Neural cell (in vitro differentiated cells): ENCODE measurements at regions not wholly inside any gene's neighbourhood (a gene's known extent, or its start where the extent isn't known, plus 50 kb on each side); places are given as distances from the start of the nearest gene placed in this dataset.

ENCODE experiments used
- H2AFZ ChIP-seq: fragments of 200-600, 300-800 bp; sonication (generic), shearing (Covaris generic); 2 replicates; pipeline ENCODE4 v1.6.0; 2014; ENCODE audit warnings: low read depth, mild to moderate bottlenecking, antibody characterized with exemption, low read length, moderate library complexity
- H3F3A ChIP-seq: fragments of 200-600 bp; shearing (Covaris generic); 2 replicates; pipeline ENCODE4 v1.6.1; 2016; ENCODE audit warnings: mild to moderate bottlenecking, moderate library complexity, mixed read lengths, antibody characterized with exemption, low read length; ENCODE audit not compliant: insufficient read depth, poor library complexity, severe bottlenecking
- H3K27ac ChIP-seq: fragments of 200-600, 300-800 bp; sonication (generic), shearing (Covaris generic); 2 replicates; pipeline ENCODE4 v1.5.1; 2014; ENCODE audit warnings: mild to moderate bottlenecking, low read length, moderate library complexity
- H3K27me3 ChIP-seq: fragments of 300-800, 200-600 bp; sonication (generic), shearing (Covaris generic); 2 replicates; pipeline ENCODE4 v1.6.0; 2014; ENCODE audit warnings: mild to moderate bottlenecking, low read depth, low read length, moderate library complexity; ENCODE audit not compliant: insufficient read depth
- H3K36me3 ChIP-seq: fragments of 300-800, 200-600 bp; sonication (generic), shearing (Covaris generic); 2 replicates; pipeline ENCODE4 v1.5.1; 2014; ENCODE audit warnings: mild to moderate bottlenecking, antibody characterized with exemption, low read length, moderate library complexity; ENCODE audit not compliant: insufficient read depth
- H3K4me2 ChIP-seq: fragments of 300-800, 200-600 bp; sonication (generic), shearing (Covaris generic); 2 replicates; pipeline ENCODE4 v1.6.0; 2014; ENCODE audit warnings: mild to moderate bottlenecking, low read length
- H3K4me3 ChIP-seq: fragments of 300-800, 200-600 bp; sonication (generic), shearing (Covaris generic); 2 replicates; pipeline ENCODE4 v1.5.1; 2014; ENCODE audit warnings: mild to moderate bottlenecking, low read length, moderate library complexity
- H3K79me2 ChIP-seq: fragments of 200-600 bp; shearing (Covaris generic); replicated peaks from 2 replicates; pipeline ENCODE4 v1.6.0; 2014; ENCODE audit warnings: mild to moderate bottlenecking, low read length, moderate library complexity; ENCODE audit not compliant: insufficient read depth
- H3K9ac ChIP-seq: fragments of 300-800, 200-600 bp; sonication (generic), shearing (Covaris generic); 2 replicates; pipeline ENCODE4 v1.6.1; 2016; ENCODE audit warnings: mild to moderate bottlenecking, low read length, mixed read lengths
- H3K9me2 ChIP-seq: fragments of 200-600 bp; shearing (Covaris generic); 2 replicates; pipeline ENCODE4 v1.6.1; 2016; ENCODE audit warnings: mild to moderate bottlenecking, low read length, mixed read lengths; ENCODE audit not compliant: insufficient read depth
- H3K9me3 ChIP-seq: fragments of 200-600, 300-800 bp; sonication (generic), shearing (Covaris generic); 2 replicates; pipeline ENCODE4 v1.6.1; 2016; ENCODE audit warnings: mild to moderate bottlenecking, mixed run types, low read length, moderate library complexity, mixed read lengths
- H4K20me1 ChIP-seq: fragments of 200-600 bp; shearing (Covaris generic); 2 replicates; pipeline ENCODE4 v1.6.1; 2016; ENCODE audit warnings: mild to moderate bottlenecking, mixed run types; ENCODE audit not compliant: insufficient read depth
- EP300 ChIP-seq: fragments of 450-650 bp; conservative IDR thresholded peaks from 2 replicates; pipeline ENCODE4 v1.6.1; 2014; ENCODE audit warnings: antibody characterized with exemption, mild to moderate bottlenecking, moderate library complexity; ENCODE audit not compliant: poor library complexity, severe bottlenecking
- EZH2 ChIP-seq: fragments of 200-600, 300-800 bp; shearing (Covaris generic), sonication (generic); IDR thresholded peaks from 2 replicates; pipeline ENCODE4 v1.6.1; 2014; ENCODE audit warnings: antibody characterized with exemption, low read length, borderline replicate concordance, mild to moderate bottlenecking; ENCODE audit not compliant: insufficient read depth, poor library complexity, severe bottlenecking
- MXI1 ChIP-seq: fragments of 450-650 bp; conservative IDR thresholded peaks from 2 replicates; pipeline ENCODE4 v1.6.1; 2014; ENCODE audit warnings: antibody characterized with exemption, mild to moderate bottlenecking; ENCODE audit not compliant: poor library complexity, severe bottlenecking
- POLR2AphosphoS5 ChIP-seq: IDR thresholded peaks from 2 replicates; pipeline ENCODE4 v1.6.1; 2012
- RAD21 ChIP-seq: fragments of 450-650 bp; conservative IDR thresholded peaks from 2 replicates; pipeline ENCODE4 v1.6.1; 2014; ENCODE audit warnings: antibody characterized with exemption, mild to moderate bottlenecking, moderate library complexity
- SMC3 ChIP-seq: fragments of 450-650 bp; conservative IDR thresholded peaks from 2 replicates; pipeline ENCODE4 v1.6.1; 2014; ENCODE audit warnings: antibody characterized with exemption, mild to moderate bottlenecking, moderate library complexity; ENCODE audit not compliant: poor library complexity
- TAF1 ChIP-seq: IDR thresholded peaks from 2 replicates; pipeline ENCODE4 v1.6.1; 2012; ENCODE audit warnings: low read depth
- TF ChIP-seq, protein P1 (sequence below): fragments of 450-650 bp; IDR thresholded peaks from 2 replicates; pipeline ENCODE4 v1.5.1; 2014; ENCODE audit warnings: antibody characterized with exemption, mild to moderate bottlenecking, moderate library complexity; ENCODE audit not compliant: poor library complexity, severe bottlenecking
- TF ChIP-seq, protein P2 (sequence below): IDR thresholded peaks from 2 replicates; pipeline ENCODE4 v1.6.1; 2012; ENCODE audit warnings: borderline replicate concordance

DNA sequence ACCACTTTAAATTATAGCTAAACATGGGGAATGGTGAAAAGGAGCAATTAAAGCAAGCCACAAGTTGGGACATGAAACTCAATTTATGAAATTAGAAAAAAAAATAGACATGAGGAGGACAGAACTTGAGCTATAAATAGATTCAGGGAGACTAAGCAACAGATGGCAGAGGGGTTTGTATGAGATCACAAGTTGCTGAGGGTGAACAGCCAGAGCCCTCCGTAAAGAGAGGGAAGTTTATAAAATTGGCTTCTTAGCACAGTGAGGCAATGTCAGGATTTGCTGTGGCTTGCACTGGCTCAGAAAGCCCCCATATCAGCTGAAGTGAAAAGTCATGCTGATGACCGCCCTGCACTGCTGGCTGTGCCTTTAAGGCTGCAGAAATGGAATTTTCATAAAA lies 443.4 kb upstream of the CD180 start:
- no peak overlapping the region for H2AFZ ChIP-seq
- H3K9ac ChIP-seq = no peak overlapping the region
- no peaks in the 10 kb centered on the region for H3K27me3 ChIP-seq
- no peak overlapping the region for H3K4me3 ChIP-seq
- TF ChIP-seq EP300 (no peak), POLR2AphosphoS5 (no peak), MXI1 (no peak), RAD21 (no peak)
- TF ChIP-seq, protein P1, sequence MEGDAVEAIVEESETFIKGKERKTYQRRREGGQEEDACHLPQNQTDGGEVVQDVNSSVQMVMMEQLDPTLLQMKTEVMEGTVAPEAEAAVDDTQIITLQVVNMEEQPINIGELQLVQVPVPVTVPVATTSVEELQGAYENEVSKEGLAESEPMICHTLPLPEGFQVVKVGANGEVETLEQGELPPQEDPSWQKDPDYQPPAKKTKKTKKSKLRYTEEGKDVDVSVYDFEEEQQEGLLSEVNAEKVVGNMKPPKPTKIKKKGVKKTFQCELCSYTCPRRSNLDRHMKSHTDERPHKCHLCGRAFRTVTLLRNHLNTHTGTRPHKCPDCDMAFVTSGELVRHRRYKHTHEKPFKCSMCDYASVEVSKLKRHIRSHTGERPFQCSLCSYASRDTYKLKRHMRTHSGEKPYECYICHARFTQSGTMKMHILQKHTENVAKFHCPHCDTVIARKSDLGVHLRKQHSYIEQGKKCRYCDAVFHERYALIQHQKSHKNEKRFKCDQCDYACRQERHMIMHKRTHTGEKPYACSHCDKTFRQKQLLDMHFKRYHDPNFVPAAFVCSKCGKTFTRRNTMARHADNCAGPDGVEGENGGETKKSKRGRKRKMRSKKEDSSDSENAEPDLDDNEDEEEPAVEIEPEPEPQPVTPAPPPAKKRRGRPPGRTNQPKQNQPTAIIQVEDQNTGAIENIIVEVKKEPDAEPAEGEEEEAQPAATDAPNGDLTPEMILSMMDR = no peak
- TF ChIP-seq, protein P2, sequence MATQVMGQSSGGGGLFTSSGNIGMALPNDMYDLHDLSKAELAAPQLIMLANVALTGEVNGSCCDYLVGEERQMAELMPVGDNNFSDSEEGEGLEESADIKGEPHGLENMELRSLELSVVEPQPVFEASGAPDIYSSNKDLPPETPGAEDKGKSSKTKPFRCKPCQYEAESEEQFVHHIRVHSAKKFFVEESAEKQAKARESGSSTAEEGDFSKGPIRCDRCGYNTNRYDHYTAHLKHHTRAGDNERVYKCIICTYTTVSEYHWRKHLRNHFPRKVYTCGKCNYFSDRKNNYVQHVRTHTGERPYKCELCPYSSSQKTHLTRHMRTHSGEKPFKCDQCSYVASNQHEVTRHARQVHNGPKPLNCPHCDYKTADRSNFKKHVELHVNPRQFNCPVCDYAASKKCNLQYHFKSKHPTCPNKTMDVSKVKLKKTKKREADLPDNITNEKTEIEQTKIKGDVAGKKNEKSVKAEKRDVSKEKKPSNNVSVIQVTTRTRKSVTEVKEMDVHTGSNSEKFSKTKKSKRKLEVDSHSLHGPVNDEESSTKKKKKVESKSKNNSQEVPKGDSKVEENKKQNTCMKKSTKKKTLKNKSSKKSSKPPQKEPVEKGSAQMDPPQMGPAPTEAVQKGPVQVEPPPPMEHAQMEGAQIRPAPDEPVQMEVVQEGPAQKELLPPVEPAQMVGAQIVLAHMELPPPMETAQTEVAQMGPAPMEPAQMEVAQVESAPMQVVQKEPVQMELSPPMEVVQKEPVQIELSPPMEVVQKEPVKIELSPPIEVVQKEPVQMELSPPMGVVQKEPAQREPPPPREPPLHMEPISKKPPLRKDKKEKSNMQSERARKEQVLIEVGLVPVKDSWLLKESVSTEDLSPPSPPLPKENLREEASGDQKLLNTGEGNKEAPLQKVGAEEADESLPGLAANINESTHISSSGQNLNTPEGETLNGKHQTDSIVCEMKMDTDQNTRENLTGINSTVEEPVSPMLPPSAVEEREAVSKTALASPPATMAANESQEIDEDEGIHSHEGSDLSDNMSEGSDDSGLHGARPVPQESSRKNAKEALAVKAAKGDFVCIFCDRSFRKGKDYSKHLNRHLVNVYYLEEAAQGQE = no peak
- H4K20me1 ChIP-seq = no peaks in the 10 kb centered on the region
- H3K36me3 ChIP-seq = no peaks in the 10 kb centered on the region
- H3K9me2 ChIP-seq = no peaks in the 10 kb centered on the region
- H3K79me2 ChIP-seq = no peaks in the 10 kb centered on the region
- H3K4me2 ChIP-seq = no peak overlapping the region
- no peaks in the 10 kb centered on the region for H3K9me3 ChIP-seq
- H3K27ac ChIP-seq = no peak overlapping the region
- no peaks in the 10 kb centered on the region for H3F3A ChIP-seq

DNA sequence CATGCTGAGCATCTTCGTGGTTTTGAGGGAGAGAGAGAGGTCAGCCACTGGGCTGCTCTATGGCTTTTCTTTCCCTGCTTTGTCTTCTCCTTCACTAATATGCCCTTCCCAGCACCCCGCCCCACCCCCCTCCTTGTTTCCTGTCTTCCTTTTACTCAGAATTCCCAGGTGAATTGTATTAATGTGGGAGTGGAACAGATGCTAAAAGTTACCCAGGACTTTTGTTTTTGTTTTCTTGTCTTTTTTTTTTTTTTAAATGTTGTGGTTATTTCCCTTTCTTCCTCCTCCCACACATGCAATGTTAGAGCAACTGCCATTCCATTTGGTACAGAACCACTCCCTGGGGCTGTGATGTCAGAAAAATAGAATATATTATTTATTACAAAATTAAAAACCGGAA lies 442.7 kb upstream of the CD180 start:
- H3K4me3 ChIP-seq = no peak overlapping the region
- no peak overlapping the region for H2AFZ ChIP-seq
- H4K20me1 ChIP-seq = no peaks in the 10 kb centered on the region
- TF ChIP-seq EP300 = no peak
- no peak for TF ChIP-seq EZH2
- no peak for TF ChIP-seq TAF1
- no peak for TF ChIP-seq MXI1
- TF ChIP-seq SMC3 = no peak
- TF ChIP-seq, protein P1 = no peak
- no peak for TF ChIP-seq POLR2AphosphoS5
- TF ChIP-seq, protein P2 = no peak
- no peak for TF ChIP-seq RAD21
- no peak overlapping the region for H3K27ac ChIP-seq
- no peak overlapping the region for H3K4me2 ChIP-seq
- no peaks in the 10 kb centered on the region for H3K36me3 ChIP-seq
- no peaks in the 10 kb centered on the region for H3F3A ChIP-seq
- no peaks in the 10 kb centered on the region for H3K27me3 ChIP-seq
- H3K79me2 ChIP-seq = no peaks in the 10 kb centered on the region
- no peaks in the 10 kb centered on the region for H3K9me3 ChIP-seq
- H3K9ac ChIP-seq = no peak overlapping the region
- no peaks in the 10 kb centered on the region for H3K9me2 ChIP-seq
